ENCODE measurements at regions not wholly inside any gene's neighbourhood (a gene's known extent, or its start where the extent isn't known, plus 50 kb on each side); places are given as distances from the start of the nearest gene placed in this dataset.
"Not testable (repeated sequence)": the region's sequence is repeated elsewhere in the genome, so short reads cannot be mapped to it uniquely, and the experiment has no call there.

GRCh38 chr3:94626573-94626972, 563.7 kb downstream of the NSUN3 start:
- no peak for ATAC-seq
- Mint-ChIP-seq H3K4me1 (no peaks in the 10 kb centered on the region), H3K27me3 (no peaks in the 10 kb centered on the region), H3K27ac (no peak overlapping the region), H3K4me3 (no peak overlapping the region), H3K36me3 (ENCODE audit: low read depth) (no peaks in the 10 kb centered on the region), H3K9me3 (peaks cover 3% of the 10 kb centered on the region)
- DNase-seq: no peak

DNA sequence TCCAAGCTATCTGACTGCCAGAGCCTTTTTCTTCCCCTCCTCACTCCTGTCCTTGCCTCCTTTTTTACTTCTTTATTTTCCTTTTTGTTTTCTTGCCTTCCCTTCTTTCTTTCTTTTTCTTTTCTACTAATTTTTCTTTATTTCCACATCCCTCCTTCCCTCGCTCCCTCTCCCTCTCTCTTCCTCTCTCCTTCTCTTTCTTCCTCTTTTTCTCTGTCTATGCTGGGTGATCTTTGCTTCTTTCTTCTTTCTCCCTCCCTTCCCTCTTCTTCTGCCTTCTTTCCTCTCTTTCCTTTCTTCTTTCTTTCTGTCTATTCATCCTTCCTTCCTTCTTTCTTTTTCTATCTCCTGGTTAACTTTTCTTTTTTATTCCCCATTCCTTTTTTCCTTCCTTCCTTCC, 564.8 kb downstream of the NSUN3 start:
- Mint-ChIP-seq H3K9me3 (peaks cover 6% of the 10 kb centered on the region), H3K27ac (no peak overlapping the region), H3K4me3 (no peak overlapping the region), H3K27me3 (no peaks in the 10 kb centered on the region), H3K36me3 (ENCODE audit: low read depth) (no peaks in the 10 kb centered on the region), H3K4me1 (no peaks in the 10 kb centered on the region)
- ATAC-seq: no peak
- DNase-seq: no peak

- H3K36me3 Mint-ChIP-seq (ENCODE audit: low read depth): no peaks in the 10 kb centered on the region
- H3K9me3 Mint-ChIP-seq: peaks cover 4% of the 10 kb centered on the region
- DNase-seq: no peak
- no peak for ATAC-seq
- no peaks in the 10 kb centered on the region for H3K4me1 Mint-ChIP-seq
- H3K27ac Mint-ChIP-seq: no peak overlapping the region
- H3K27me3 Mint-ChIP-seq: no peaks in the 10 kb centered on the region
- no peak overlapping the region for H3K4me3 Mint-ChIP-seq
Measured at GRCh38 chr3:94643400-94643799, 580.5 kb downstream of the NSUN3 start.

- Mint-ChIP-seq H3K9me3 (peaks cover 4% of the 10 kb centered on the region), H3K36me3 (ENCODE audit: low read depth) (no peaks in the 10 kb centered on the region), H3K4me1 (no peaks in the 10 kb centered on the region), H3K27me3 (no peaks in the 10 kb centered on the region), H3K27ac (no peak overlapping the region), H3K4me3 (no peak overlapping the region)
- DNase-seq: no peak
- no peak for ATAC-seq
Measured at GRCh38 chr3:94645790-94646189, 582.9 kb downstream of the NSUN3 start.

- ATAC-seq (no peak), DNase-seq (no peak)
- Mint-ChIP-seq H3K27me3 (no peaks in the 10 kb centered on the region), H3K9me3 (no peaks in the 10 kb centered on the region), H3K4me1 (no peaks in the 10 kb centered on the region), H3K27ac (no peak overlapping the region), H3K4me3 (no peak overlapping the region), H3K36me3 (ENCODE audit: low read depth) (no peaks in the 10 kb centered on the region)
Measured at GRCh38 chr3:94647131-94647530, 584.3 kb downstream of the NSUN3 start.

- not testable (repeated sequence) for H3K9me3 Mint-ChIP-seq; DNase-seq; ATAC-seq; H3K27me3 Mint-ChIP-seq; H3K36me3 Mint-ChIP-seq (ENCODE audit: low read depth); H3K27ac Mint-ChIP-seq; H3K4me1 Mint-ChIP-seq; H3K4me3 Mint-ChIP-seq
Measured at GRCh38 chr3:94648270-94649180, 585.7 kb downstream of the NSUN3 start.

DNA sequence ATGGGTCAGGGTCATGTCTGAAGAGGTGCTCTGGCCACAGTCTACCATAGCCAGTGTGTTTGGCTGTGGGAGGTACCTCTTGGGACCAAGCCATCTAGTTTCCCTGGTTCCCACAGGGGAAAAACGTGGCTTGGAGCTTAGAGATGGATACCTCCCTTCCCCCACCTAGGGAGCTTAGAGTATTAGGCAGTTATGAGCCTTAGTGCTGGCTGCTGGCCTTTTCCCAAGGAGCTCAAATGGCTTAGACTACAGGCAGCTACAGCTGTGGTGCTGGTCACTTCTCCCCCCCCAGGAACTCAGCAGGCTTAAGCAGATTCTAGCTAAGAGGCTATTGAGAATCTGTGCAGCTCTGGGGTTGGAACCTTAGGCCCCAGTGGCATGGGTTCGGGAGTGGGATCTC, 591.2 kb downstream of the NSUN3 start:
- no peak for DNase-seq
- no peaks in the 10 kb centered on the region for H3K36me3 Mint-ChIP-seq (ENCODE audit: low read depth)
- H3K27me3 Mint-ChIP-seq: no peaks in the 10 kb centered on the region
- no peak overlapping the region for H3K27ac Mint-ChIP-seq
- H3K4me3 Mint-ChIP-seq: no peak overlapping the region
- ATAC-seq: no peak
- no peaks in the 10 kb centered on the region for H3K4me1 Mint-ChIP-seq
- peaks cover 14% of the 10 kb centered on the region for H3K9me3 Mint-ChIP-seq

DNA sequence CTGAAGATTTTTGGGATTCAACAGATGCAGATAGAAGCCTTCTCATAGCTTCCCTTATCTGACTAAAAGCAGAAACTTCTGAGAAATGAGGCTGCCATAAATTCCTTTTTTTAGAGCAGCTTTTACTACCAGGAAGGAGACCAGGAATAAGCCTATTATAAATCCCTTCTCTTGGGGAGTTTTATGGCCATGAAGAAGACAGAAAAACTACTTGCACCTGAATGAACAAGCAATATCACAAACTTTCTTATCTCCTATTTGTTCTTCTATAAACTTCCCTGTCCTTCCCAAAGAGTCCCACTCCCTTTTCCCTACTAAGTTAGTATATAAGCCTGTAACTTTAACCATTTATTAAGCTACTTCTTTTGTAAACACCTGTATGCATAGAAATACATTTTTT, 603.1 kb downstream of the NSUN3 start:
- no peaks in the 10 kb centered on the region for H3K4me1 Mint-ChIP-seq
- no peak for DNase-seq
- no peaks in the 10 kb centered on the region for H3K36me3 Mint-ChIP-seq (ENCODE audit: low read depth)

DNA sequence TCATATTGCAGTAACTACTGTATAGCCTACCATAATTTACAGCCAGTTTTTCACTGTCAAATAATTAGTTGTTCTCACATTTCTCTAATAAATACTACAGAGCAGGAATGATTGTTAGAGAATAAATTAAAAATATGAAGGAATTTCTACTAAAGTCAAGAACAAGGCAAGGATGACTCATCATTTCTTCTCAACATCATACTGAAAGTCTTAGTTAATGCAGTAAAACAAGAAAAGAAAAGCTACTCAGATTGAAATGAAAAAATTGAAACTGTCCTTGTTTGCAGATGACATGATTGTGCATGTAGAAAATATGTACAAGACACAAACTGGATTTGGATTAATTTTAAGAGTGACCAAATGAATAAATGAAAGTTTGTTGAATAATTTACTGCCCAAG, 608.2 kb downstream of the NSUN3 start:
- no peaks in the 10 kb centered on the region for H3K36me3 Mint-ChIP-seq (ENCODE audit: low read depth)
- H3K27ac Mint-ChIP-seq: no peak overlapping the region
- no peaks in the 10 kb centered on the region for H3K27me3 Mint-ChIP-seq
- no peak overlapping the region for H3K4me3 Mint-ChIP-seq
- ATAC-seq: no peak
- no peaks in the 10 kb centered on the region for H3K9me3 Mint-ChIP-seq
- no peaks in the 10 kb centered on the region for H3K4me1 Mint-ChIP-seq
- no peak for DNase-seq

More for the DNA sequence above, 603.1 kb downstream of the NSUN3 start:
- H3K27me3 Mint-ChIP-seq: no peaks in the 10 kb centered on the region
- no peak overlapping the region for H3K27ac Mint-ChIP-seq
- no peak for ATAC-seq
- H3K4me3 Mint-ChIP-seq: no peak overlapping the region
- H3K9me3 Mint-ChIP-seq: no peaks in the 10 kb centered on the region

- Mint-ChIP-seq H3K36me3 (ENCODE audit: low read depth) (no peaks in the 10 kb centered on the region), H3K27me3 (no peaks in the 10 kb centered on the region), H3K27ac (no peak overlapping the region), H3K4me1 (no peaks in the 10 kb centered on the region), H3K9me3 (peaks cover 13% of the 10 kb centered on the region), H3K4me3 (no peak overlapping the region)
- DNase-seq (no peak), ATAC-seq (no peak)
Measured at GRCh38 chr3:94673876-94674275, 611.0 kb downstream of the NSUN3 start.

GRCh38 chr3:94686208-94686607, 623.3 kb downstream of the NSUN3 start:
- Mint-ChIP-seq H3K4me3 (no peak overlapping the region), H3K9me3 (peaks cover 9% of the 10 kb centered on the region), H3K27me3 (no peaks in the 10 kb centered on the region), H3K27ac (no peak overlapping the region), H3K36me3 (ENCODE audit: low read depth) (no peaks in the 10 kb centered on the region), H3K4me1 (no peaks in the 10 kb centered on the region)
- ATAC-seq (no peak), DNase-seq (no peak)

DNA sequence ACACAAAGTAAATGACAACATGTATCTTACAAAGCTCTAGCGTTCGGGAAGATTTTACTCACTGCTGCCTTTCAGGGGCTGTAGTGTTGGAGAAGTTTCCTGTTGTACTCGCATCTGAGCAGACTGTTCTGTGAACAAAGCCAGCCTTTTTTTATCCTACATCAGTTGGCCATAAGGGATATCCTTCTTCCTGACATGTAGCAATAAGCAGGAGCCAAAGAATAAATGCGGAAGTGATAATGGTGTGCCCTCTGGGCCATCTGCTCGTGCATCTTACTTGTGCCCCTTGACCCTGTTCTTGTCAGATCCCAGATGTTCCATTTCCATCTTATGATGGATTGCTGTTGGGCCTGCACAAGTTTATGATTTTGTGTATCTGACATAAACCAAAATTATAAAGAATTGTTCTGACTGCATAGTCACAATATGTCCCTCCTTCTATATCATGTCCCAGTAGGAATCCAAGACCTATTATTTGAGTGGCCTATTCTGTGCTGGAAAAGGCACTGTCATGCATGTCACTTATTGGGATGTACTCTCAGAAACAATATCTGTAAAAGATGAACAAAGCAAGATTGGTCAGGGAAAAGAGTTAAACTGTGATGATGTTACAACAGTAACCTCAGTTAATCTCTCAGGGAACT, 631.3 kb downstream of the NSUN3 start:
- Mint-ChIP-seq H3K27me3 (no peaks in the 10 kb centered on the region), H3K9me3 (peaks cover 5% of the 10 kb centered on the region), H3K4me3 (no peak overlapping the region), H3K27ac (no peak overlapping the region), H3K4me1 (no peaks in the 10 kb centered on the region), H3K36me3 (ENCODE audit: low read depth) (no peaks in the 10 kb centered on the region)
- DNase-seq (no peak), ATAC-seq (no peak)

GRCh38 chr3:94694894-94695293, 632.0 kb downstream of the NSUN3 start:
- no peak overlapping the region for H3K4me3 Mint-ChIP-seq
- no peak overlapping the region for H3K27ac Mint-ChIP-seq
- no peaks in the 10 kb centered on the region for H3K36me3 Mint-ChIP-seq (ENCODE audit: low read depth)

GRCh38 chr3:94704467-94704866, 641.6 kb downstream of the NSUN3 start:
- no peak for ATAC-seq
- H3K4me3 Mint-ChIP-seq: no peak overlapping the region

More at GRCh38 chr3:94694894-94695293, 632.0 kb downstream of the NSUN3 start:
- no peaks in the 10 kb centered on the region for H3K4me1 Mint-ChIP-seq
- DNase-seq (no peak), ATAC-seq (no peak)
- no peaks in the 10 kb centered on the region for H3K27me3 Mint-ChIP-seq
- peaks cover 5% of the 10 kb centered on the region for H3K9me3 Mint-ChIP-seq

DNA sequence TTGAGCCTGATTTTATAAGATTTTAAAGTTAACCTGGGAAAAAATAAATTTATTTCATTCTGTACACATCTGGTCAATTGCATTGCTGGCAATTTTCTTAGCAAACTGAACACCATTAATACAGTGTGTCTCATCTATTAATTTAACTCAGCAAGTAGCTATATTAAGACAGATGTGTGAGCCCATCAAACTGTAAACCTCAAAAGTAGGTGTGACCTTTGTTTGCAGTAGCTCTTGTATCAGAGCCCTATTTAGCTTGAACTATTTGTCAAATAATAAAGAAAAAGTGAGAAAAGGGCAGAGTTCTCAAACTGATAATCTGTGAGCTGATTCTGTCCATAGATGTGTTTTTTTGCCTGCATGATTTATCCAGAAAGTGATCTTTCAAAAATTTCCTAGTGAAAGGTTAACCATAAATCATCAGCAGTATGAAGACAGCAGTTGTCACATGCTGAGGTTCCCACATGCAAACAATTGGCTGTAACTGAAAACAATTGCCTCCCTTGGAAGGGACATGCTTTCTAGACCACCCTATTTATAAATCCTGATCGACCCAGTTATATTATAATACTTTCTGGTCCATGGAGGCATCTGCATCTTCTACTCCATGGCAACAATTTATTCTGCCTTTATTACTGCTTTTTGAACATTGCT, 646.5 kb downstream of the NSUN3 start:
- Mint-ChIP-seq H3K4me1 (no peaks in the 10 kb centered on the region), H3K27ac (no peak overlapping the region), H3K4me3 (no peak overlapping the region), H3K27me3 (no peaks in the 10 kb centered on the region), H3K36me3 (ENCODE audit: low read depth) (no peaks in the 10 kb centered on the region), H3K9me3 (peaks cover 7% of the 10 kb centered on the region)
- DNase-seq (no peak), ATAC-seq (no peak)

More at GRCh38 chr3:94704467-94704866, 641.6 kb downstream of the NSUN3 start:
- Mint-ChIP-seq H3K9me3 (peaks cover 8% of the 10 kb centered on the region), H3K27me3 (no peaks in the 10 kb centered on the region), H3K4me1 (no peaks in the 10 kb centered on the region), H3K36me3 (ENCODE audit: low read depth) (no peaks in the 10 kb centered on the region), H3K27ac (no peak overlapping the region)
- DNase-seq: no peak
